ENCODE measurements at regions not wholly inside any gene's neighbourhood (a gene's known extent, or its start where the extent isn't known, plus 50 kb on each side); places are given as distances from the start of the nearest gene placed in this dataset.

DNA sequence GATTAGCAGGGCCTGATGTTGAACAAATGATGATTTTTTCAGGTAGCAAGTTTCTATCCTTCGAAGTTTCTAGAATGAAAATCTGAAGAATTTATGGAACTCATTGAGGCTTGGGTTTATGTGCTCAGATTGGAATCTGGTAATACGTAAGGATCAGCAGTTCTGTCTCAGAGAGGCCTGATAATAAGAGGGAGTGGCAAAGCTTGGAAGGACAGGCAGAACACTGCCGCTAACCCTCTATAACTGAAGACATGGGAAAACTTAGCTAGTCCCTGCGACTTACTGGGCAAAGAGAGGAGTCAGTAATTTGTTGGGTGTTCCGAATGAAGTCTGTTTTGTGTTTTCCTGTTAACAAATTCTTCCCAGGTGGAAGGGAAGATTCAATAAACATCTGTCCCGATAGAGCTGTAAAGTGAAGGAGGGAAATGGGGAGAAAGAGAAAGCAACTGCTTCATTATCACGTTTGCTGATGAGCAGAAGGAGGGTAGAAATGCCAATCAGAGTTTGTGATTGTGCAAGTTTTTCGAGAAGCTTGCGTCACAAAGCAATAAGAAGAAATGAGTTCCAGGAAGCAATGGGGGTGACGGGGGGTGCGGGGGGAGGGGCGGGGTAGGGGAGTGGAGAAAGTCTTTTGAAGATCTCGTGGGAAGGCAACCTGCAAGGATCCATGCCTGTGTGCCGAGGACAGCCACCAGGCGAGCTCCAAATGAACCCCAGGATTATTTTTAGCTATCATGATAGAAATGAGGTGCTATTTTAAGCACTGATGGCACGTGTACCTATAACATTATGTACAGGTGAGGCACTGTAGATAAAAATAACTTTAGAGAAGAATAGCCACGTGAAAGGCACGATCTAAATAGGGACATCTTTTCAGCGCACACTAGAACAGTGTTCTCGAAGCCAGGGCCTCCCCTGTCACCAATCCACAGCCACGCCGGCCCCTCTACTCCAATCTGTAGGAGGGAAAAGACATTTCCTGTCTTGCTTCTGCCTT lies 224.1 kb downstream of the FGF9 start:
- Histone ChIP-seq H3K27ac (ENCODE audit: insufficient read depth, low read length) (no peak overlapping the region), H3K9me3 (ENCODE audit: control insufficient read depth, insufficient read depth, low read depth, low read length) (peaks cover 3% of the 10 kb centered on the region), H4K20me1 (ENCODE audit: control insufficient read depth, extremely low read depth, insufficient read depth, low read length) (no peaks in the 10 kb centered on the region), H3K9ac (ENCODE audit: insufficient read depth, low read length) (no peak overlapping the region), H2AFZ (ENCODE audit: low read length) (no peak overlapping the region), H3K4me1 (ENCODE audit: control insufficient read depth, extremely low read depth, insufficient read depth, low read length) (no peaks in the 10 kb centered on the region), H3K79me2 (ENCODE audit: control insufficient read depth, insufficient read depth, low read length) (no peaks in the 10 kb centered on the region), H3K27me3 (ENCODE audit: control insufficient read depth, insufficient read depth, low read length) (no peaks in the 10 kb centered on the region), H3K36me3 (ENCODE audit: control insufficient read depth, insufficient read depth, low read length) (no peaks in the 10 kb centered on the region), H3K4me3 (replicated peaks in 1 of 4; ENCODE audit: control extremely low read depth in 1 of 4, insufficient read depth in 1 of 4, low read depth in 3 of 4, low read length in 4 of 4) (no peak overlapping the region), H3K4me2 (ENCODE audit: extremely low read depth, insufficient read depth, low read length) (no peak overlapping the region)
- TF ChIP-seq EZH2 (IDR thresholded peaks at IDR 0.05; ENCODE audit: low read length, missing control alignments) = no peak
- TF ChIP-seq, protein P1, sequence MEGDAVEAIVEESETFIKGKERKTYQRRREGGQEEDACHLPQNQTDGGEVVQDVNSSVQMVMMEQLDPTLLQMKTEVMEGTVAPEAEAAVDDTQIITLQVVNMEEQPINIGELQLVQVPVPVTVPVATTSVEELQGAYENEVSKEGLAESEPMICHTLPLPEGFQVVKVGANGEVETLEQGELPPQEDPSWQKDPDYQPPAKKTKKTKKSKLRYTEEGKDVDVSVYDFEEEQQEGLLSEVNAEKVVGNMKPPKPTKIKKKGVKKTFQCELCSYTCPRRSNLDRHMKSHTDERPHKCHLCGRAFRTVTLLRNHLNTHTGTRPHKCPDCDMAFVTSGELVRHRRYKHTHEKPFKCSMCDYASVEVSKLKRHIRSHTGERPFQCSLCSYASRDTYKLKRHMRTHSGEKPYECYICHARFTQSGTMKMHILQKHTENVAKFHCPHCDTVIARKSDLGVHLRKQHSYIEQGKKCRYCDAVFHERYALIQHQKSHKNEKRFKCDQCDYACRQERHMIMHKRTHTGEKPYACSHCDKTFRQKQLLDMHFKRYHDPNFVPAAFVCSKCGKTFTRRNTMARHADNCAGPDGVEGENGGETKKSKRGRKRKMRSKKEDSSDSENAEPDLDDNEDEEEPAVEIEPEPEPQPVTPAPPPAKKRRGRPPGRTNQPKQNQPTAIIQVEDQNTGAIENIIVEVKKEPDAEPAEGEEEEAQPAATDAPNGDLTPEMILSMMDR (conservative IDR thresholded peaks at IDR 0.05 in 1 of 2, IDR thresholded peaks at IDR 0.05 in 1 of 2; ENCODE audit: low read depth in 1 of 2, low read length in 2 of 2) = no peak
- DNase-seq (ENCODE audit: low read depth in 2 of 2) = no peak

DNA sequence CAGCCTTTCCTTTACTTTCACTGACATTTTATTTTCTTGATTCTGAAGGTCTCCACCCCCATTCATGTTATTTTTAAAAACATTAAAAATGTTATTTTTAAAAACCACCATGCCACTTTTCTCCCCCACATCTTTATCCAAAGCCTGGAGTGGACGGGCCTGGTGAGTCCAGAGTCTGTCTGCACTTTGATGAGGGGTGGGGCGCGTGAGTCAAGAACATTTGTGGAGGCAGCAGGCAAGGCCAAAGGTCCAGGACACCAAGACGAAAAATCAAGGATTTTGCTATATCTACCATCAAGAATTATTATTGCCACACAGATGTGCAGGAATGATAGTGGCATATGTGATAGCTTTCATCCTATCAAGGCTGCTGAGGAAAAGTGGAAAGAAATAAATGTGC lies 224.9 kb downstream of the FGF9 start:
- Histone ChIP-seq H3K79me2 (ENCODE audit: control insufficient read depth, insufficient read depth, low read length) (no peaks in the 10 kb centered on the region), H3K9me3 (ENCODE audit: control insufficient read depth, insufficient read depth, low read depth, low read length) (no peaks in the 10 kb centered on the region), H3K36me3 (ENCODE audit: control insufficient read depth, insufficient read depth, low read length) (no peaks in the 10 kb centered on the region), H3K4me2 (ENCODE audit: extremely low read depth, insufficient read depth, low read length) (no peak overlapping the region), H2AFZ (ENCODE audit: low read length) (no peak overlapping the region), H4K20me1 (ENCODE audit: control insufficient read depth, extremely low read depth, insufficient read depth, low read length) (no peaks in the 10 kb centered on the region), H3K9ac (ENCODE audit: insufficient read depth, low read length) (no peak overlapping the region), H3K27me3 (ENCODE audit: control insufficient read depth, insufficient read depth, low read length) (no peaks in the 10 kb centered on the region), H3K4me1 (ENCODE audit: control insufficient read depth, extremely low read depth, insufficient read depth, low read length) (no peaks in the 10 kb centered on the region), H3K4me3 (replicated peaks in 1 of 4; ENCODE audit: control extremely low read depth in 1 of 4, insufficient read depth in 1 of 4, low read depth in 3 of 4, low read length in 4 of 4) (no peak overlapping the region), H3K27ac (ENCODE audit: insufficient read depth, low read length) (no peak overlapping the region)
- no peak for DNase-seq (ENCODE audit: low read depth in 2 of 2)
- TF ChIP-seq, protein P1 (conservative IDR thresholded peaks at IDR 0.05 in 1 of 2, IDR thresholded peaks at IDR 0.05 in 1 of 2; ENCODE audit: low read depth in 1 of 2, low read length in 2 of 2) = no peak
- TF ChIP-seq EZH2 (IDR thresholded peaks at IDR 0.05; ENCODE audit: low read length, missing control alignments) = no peak

DNA sequence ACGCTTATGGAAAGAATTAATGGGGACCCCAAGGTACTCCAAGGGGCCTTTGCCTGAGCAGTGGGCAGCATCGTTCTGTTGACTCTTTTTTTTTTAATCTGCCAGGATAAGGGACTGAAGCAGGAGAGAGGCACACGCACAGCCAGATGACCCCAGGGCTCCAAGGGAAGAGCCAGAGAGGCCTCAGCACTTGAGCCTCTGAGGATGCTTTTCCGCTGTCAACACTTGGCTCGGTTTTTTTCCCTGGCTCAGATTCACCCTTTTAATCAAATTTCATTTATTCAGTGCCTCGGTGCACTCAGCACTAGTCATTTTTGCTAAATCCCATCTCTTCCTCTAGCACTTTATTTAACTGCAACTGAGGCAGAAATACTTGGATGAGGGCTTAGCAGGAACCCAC lies 226.3 kb downstream of the FGF9 start:
- no peak overlapping the region for H2AFZ ChIP-seq (ENCODE audit: low read length)
- H3K36me3 ChIP-seq (ENCODE audit: control insufficient read depth, insufficient read depth, low read length) = no peaks in the 10 kb centered on the region
- DNase-seq (ENCODE audit: low read depth in 2 of 2) = no peak
- TF ChIP-seq, protein P1 (conservative IDR thresholded peaks at IDR 0.05 in 1 of 2, IDR thresholded peaks at IDR 0.05 in 1 of 2; ENCODE audit: low read depth in 1 of 2, low read length in 2 of 2) = no peak
- TF ChIP-seq EZH2 (IDR thresholded peaks at IDR 0.05; ENCODE audit: low read length, missing control alignments) = no peak
- H3K27me3 ChIP-seq (ENCODE audit: control insufficient read depth, insufficient read depth, low read length) = no peaks in the 10 kb centered on the region
- H3K9me3 ChIP-seq (ENCODE audit: control insufficient read depth, insufficient read depth, low read depth, low read length) = no peaks in the 10 kb centered on the region
- no peaks in the 10 kb centered on the region for H3K79me2 ChIP-seq (ENCODE audit: control insufficient read depth, insufficient read depth, low read length)
- H3K4me3 ChIP-seq (replicated peaks in 1 of 4; ENCODE audit: control extremely low read depth in 1 of 4, insufficient read depth in 1 of 4, low read depth in 3 of 4, low read length in 4 of 4) = no peak overlapping the region
- H3K9ac ChIP-seq (ENCODE audit: insufficient read depth, low read length) = no peak overlapping the region
- no peaks in the 10 kb centered on the region for H4K20me1 ChIP-seq (ENCODE audit: control insufficient read depth, extremely low read depth, insufficient read depth, low read length)
- H3K4me2 ChIP-seq (ENCODE audit: extremely low read depth, insufficient read depth, low read length) = no peak overlapping the region
- no peak overlapping the region for H3K27ac ChIP-seq (ENCODE audit: insufficient read depth, low read length)
- no peaks in the 10 kb centered on the region for H3K4me1 ChIP-seq (ENCODE audit: control insufficient read depth, extremely low read depth, insufficient read depth, low read length)
